Heart left ventricle (tissue), 16 donors: ENCODE measurements at regions not wholly inside any gene's neighbourhood (a gene's known extent, or its start where the extent isn't known, plus 50 kb on each side); places are given as distances from the start of the nearest gene placed in this dataset.

ENCODE experiments used
- ATAC-seq, 4 donors: fragments of 200-7000 bp; cut with Tn5 transposase; one replicate each; pipeline ENCODE4 v1.9.1; 2020 to 2022; ENCODE audit warnings: moderate library complexity in 4 of 4, mild to moderate bottlenecking in 3 of 4, moderate number of reproducible peaks in 1 of 4
- DNase-seq, 5 donors: peaks; one replicate each; pipeline ENCODE4 v3.0.0-alpha.2; 2020
- H3K27ac ChIP-seq, 12 donors: fragments of 200-600 bp; sonication (generic) in 4 of 12; one replicate each; pipeline versions ENCODE4 v1.5.0 to v1.8.0; 2016 to 2022; ENCODE audit warnings: mild to moderate bottlenecking in 2 of 12
- H3K27me3 ChIP-seq, 9 donors: fragments of 200-600 bp; sonication (generic) in 2 of 9; one replicate each; pipeline versions ENCODE4 v1.5.1 to v1.8.0; 2016 to 2022; ENCODE audit warnings: mild to moderate bottlenecking in 3 of 9
- H3K36me3 ChIP-seq, 9 donors: fragments of 200-600 bp; sonication (generic) in 2 of 9; one replicate each; pipeline versions ENCODE4 v1.5.0 to v1.8.0; 2018 to 2022; ENCODE audit warnings: mild to moderate bottlenecking in 2 of 9
- H3K4me1 ChIP-seq, 12 donors: fragments of 200-600 bp; sonication (generic) in 4 of 12; one replicate each; pipeline versions ENCODE4 v1.5.0 to v1.8.0; 2016 to 2022; ENCODE audit warnings: mild to moderate bottlenecking in 3 of 12
- H3K4me3 ChIP-seq, 12 donors: fragments of 200-600 bp; sonication (generic) in 4 of 12; one replicate each; pipeline versions ENCODE4 v1.5.0 to v1.8.0; 2017 to 2022; ENCODE audit warnings: mild to moderate bottlenecking in 9 of 12, moderate library complexity in 4 of 12
- H3K9me3 ChIP-seq, 12 donors: fragments of 200-600 bp; sonication (generic) in 4 of 12; one replicate each; pipeline versions ENCODE4 v1.5.0 to v1.8.0; 2016 to 2022; ENCODE audit warnings: mild to moderate bottlenecking in 1 of 12
- POLR2A ChIP-seq, 2 donors: fragments of 450-650 bp; IDR thresholded peaks; one replicate each; pipeline ENCODE4 v1.6.1; 2017; ENCODE audit warnings: antibody characterized with exemption in 2 of 2, mild to moderate bottlenecking in 2 of 2, moderate library complexity in 2 of 2
- WGBS, 4 donors: extraction: QIAGEN DNeasy Blood & Tissue Kit in 2 of 4; methylation state at CpG; one replicate each; pipeline versions ENCODE4 v1.1.5 to v1.1.7; 2013 to 2018; 5-methylcytosine and 5-hydroxymethylcytosine counted together
- intact Hi-C, 10 donors: fragments of 100-400 bp; cut with DNase I; formaldehyde crosslinking; loops; one replicate each; pipeline versions ENCODE4 v1.11.1 to v1.14.2; 2022
- TF ChIP-seq, protein P1 (sequence below), 12 donors: fragments of 200-600 bp; sonication (generic) in 4 of 12; IDR thresholded peaks; one replicate each; pipeline versions ENCODE4 v1.5.0 to v1.8.0; 2018 to 2022; ENCODE audit warnings: antibody characterized with exemption in 12 of 12, mild to moderate bottlenecking in 5 of 12
- donor health status: ischemic (EF 13 %, LVEDD 7.1; RV severe dilation, severe dysfunction).
- donor health status: healthy with polysubstance abuse.
- donor health status: DM: no; HTN: yes; CAD: no.
- donor health status: DM: no; HTN: no; CAD: no.
- donor health status: ischemic (EF 25% LVEDD 6.9; RV normal size, moderate dysfunction).
- donor health status: ischemic (EF 25% LVEDD 5.7; RV mildly dilated, moderate dysfunction).
- donor health status: healthy.
- donor health status: DM: yes; HTN: yes; CAD: no.
- donor health status: ischemic (EF 35%, LVEDD 5.7; RV mildly dilated, moderate dysfunction).
- donor health status: nonischemic (EF 11% LVEDD 7.7; RV severe dilation, severe dysfunction).
- donor health status: DM: yes; HTN: yes; CAD: no.
- donor health status: PGD.
- donor health status: ischemic (EF 29% LVEDD 5.4; RV normal size, mild dysfunction).
- donor health status: nonischemic (EF 23%, LVEDD 6.1; RV moderate dilation, normal function).

DNA sequence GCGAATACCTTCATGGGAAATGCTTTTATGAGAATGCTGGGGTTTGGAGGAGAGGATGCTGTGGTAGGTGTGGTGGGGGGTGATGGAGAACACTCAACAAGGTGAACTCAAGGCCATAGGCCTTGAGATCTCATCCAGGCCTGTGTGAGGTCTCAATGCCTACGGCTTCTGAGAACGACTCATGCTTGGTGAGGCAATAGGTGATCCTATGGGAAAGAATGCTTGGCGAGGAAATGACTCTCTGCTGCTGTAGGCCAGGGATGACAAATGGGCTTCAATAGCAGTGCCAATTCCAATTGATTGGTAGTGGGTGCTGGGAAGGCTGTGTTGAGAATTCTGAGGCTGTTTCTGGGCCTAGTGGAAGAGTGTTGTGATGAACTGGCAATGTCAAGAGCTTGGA, 280.2 kb upstream of the CLINT1 start:
- no peak for ATAC-seq

DNA sequence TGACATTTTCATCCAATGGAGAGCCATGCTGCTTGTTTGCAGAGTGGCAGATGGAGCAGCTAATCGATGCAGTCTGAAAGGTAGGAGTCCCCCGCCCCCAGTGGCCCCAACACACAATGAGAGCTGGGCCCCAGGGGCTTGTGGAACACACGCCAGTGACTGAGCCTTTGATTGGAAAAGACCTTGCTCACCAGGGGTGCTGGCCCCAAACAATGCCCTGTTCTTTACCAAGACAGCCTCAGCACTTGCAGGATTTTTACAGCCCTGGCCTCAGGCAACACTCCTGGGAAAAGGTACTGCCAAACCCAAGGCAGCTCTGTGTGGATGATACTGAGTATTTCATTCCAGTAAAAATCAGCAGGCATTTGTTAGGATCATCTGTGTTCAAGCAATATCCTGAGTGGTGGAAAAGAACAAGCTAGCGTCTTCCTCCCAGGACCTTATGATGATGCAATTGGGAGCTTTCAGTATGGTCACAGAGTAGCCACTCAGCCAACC, 276.8 kb upstream of the CLINT1 start:
- WGBS, 4 donors: 62 to 73% (median 67%) methylated on average over 4 of the region's 4 CpGs
- no peak overlapping the region for H3K27ac ChIP-seq
- ATAC-seq (peak in 2 of 4 donors; percentile 29 to 52), DNase-seq (no peak)
- no peaks in the 10 kb centered on the region for H3K9me3 ChIP-seq
- H3K36me3 ChIP-seq: no peaks in the 10 kb centered on the region
- H3K4me3 ChIP-seq: no peak overlapping the region
- TF ChIP-seq, protein P1, sequence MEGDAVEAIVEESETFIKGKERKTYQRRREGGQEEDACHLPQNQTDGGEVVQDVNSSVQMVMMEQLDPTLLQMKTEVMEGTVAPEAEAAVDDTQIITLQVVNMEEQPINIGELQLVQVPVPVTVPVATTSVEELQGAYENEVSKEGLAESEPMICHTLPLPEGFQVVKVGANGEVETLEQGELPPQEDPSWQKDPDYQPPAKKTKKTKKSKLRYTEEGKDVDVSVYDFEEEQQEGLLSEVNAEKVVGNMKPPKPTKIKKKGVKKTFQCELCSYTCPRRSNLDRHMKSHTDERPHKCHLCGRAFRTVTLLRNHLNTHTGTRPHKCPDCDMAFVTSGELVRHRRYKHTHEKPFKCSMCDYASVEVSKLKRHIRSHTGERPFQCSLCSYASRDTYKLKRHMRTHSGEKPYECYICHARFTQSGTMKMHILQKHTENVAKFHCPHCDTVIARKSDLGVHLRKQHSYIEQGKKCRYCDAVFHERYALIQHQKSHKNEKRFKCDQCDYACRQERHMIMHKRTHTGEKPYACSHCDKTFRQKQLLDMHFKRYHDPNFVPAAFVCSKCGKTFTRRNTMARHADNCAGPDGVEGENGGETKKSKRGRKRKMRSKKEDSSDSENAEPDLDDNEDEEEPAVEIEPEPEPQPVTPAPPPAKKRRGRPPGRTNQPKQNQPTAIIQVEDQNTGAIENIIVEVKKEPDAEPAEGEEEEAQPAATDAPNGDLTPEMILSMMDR (IDR thresholded peaks at IDR 0.05): no peak
- no peak for TF ChIP-seq POLR2A (IDR thresholded peaks at IDR 0.05)
- peaks cover 0 to 15% (median 0%) of the 10 kb centered on the region in 12 donors for H3K4me1 ChIP-seq
- H3K27me3 ChIP-seq: no peaks in the 10 kb centered on the region
- intact Hi-C loops: no loop called here

More for the DNA sequence above, 280.2 kb upstream of the CLINT1 start:
- H3K4me1 ChIP-seq: peaks cover 0 to 15% (median 0%) of the 10 kb centered on the region in 12 donors
- TF ChIP-seq, protein P1 (IDR thresholded peaks at IDR 0.05): no peak
- TF ChIP-seq POLR2A (IDR thresholded peaks at IDR 0.05): no peak
- H3K27ac ChIP-seq: no peak overlapping the region
- intact Hi-C loops: no loop called here
- 90 to 93% (median 92%) methylated on average over 4 of the region's 4 CpGs for WGBS, 4 donors
- H3K27me3 ChIP-seq: no peaks in the 10 kb centered on the region
- no peak for DNase-seq
- H3K4me3 ChIP-seq: no peak overlapping the region
- no peaks in the 10 kb centered on the region for H3K36me3 ChIP-seq
- H3K9me3 ChIP-seq: no peaks in the 10 kb centered on the region

DNA sequence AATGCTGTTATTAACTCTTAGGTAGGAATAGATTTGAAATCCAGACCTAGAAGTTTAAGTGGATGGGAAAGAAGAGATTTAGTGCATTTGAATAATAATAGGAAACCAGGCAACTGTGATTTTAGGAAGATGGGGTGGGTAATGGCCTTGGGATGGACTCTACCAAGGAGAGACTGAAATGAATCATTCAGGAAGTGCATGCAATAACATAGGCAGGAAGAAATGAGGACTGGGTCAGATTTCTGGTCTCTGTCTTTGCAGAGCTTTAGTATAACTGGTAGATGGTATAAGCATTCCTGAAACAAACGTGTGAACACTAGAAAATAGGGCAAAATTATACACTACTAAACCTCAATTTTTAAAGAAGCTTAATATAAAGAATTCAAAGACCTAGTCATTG, 274.4 kb upstream of the CLINT1 start:
- H3K36me3 ChIP-seq: no peaks in the 10 kb centered on the region
- 71 to 78% (median 75%) methylated on average over 1 of the region's 1 CpG for WGBS, 4 donors
- no peak overlapping the region for H3K4me3 ChIP-seq
- no peaks in the 10 kb centered on the region for H3K27me3 ChIP-seq
- H3K4me1 ChIP-seq: peaks cover 0 to 4% (median 0%) of the 10 kb centered on the region in 12 donors
- no peak overlapping the region for H3K27ac ChIP-seq
- ATAC-seq (no peak), DNase-seq (no peak)
- no peaks in the 10 kb centered on the region for H3K9me3 ChIP-seq
- intact Hi-C loops: no loop called here
- no peak for TF ChIP-seq POLR2A (IDR thresholded peaks at IDR 0.05)
- TF ChIP-seq, protein P1 (IDR thresholded peaks at IDR 0.05): no peak

DNA sequence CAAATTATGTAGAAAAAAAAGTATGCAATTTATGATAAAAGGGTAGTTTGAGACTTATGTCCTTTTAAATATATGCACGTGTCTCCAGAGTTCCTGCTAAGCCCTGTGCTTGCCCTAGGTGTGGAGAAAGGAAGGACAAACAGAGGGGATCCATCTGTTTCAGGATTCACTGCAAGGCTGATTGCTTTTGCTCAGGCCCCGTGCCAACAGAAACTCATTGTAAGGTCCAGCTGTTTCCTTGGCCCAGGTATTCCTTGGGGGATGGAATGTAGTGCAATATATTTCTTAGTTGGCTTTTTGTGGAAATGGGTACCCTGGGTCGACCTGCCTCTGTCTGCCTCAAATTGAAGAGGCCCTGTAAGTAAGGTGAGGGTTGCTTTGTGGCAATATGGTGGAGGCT, 268.6 kb upstream of the CLINT1 start:
- Histone ChIP-seq H3K4me3 (no peak overlapping the region), H3K27ac (no peak overlapping the region), H3K36me3 (no peaks in the 10 kb centered on the region), H3K4me1 (no peaks in the 10 kb centered on the region), H3K27me3 (no peaks in the 10 kb centered on the region), H3K9me3 (no peaks in the 10 kb centered on the region)
- TF ChIP-seq POLR2A (IDR thresholded peaks at IDR 0.05): no peak
- TF ChIP-seq, protein P1 (IDR thresholded peaks at IDR 0.05): no peak
- DNase-seq: no peak
- WGBS, 4 donors: 60 to 74% (median 65%) methylated on average over 3 of the region's 3 CpGs
- no peak for ATAC-seq
- intact Hi-C loops: no loop called here
